ENCODE measurements at regions not wholly inside any gene's neighbourhood (a gene's known extent, or its start where the extent isn't known, plus 50 kb on each side); places are given as distances from the start of the nearest gene placed in this dataset.

DNA sequence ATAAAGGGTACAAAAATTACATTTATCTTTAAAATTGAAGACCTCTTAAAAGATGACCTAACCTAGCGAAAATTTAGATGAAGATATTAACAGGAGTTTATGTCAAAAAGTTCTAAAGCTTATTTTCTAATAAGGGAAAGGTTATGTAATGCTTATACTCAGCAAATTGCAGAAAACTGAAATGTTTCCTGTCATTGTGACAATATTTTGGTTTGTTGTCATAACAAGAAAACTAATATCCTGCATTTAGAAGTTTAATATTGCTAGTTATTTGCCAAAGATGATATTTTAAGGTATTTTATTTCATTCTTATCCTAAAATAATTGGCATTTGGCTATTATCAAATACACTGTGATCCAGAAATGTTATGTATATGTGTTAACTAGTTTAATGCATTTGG is 294.5 kb downstream of the C3orf38 start:
- no peak for DNase-seq
- intact Hi-C loops (cut with DNase I) = no loop called here
- Histone ChIP-seq H3K4me1 (no peaks in the 10 kb centered on the region), H3K9me3 (no peaks in the 10 kb centered on the region), H3K4me3 (no peak overlapping the region), H3K36me3 (no peaks in the 10 kb centered on the region), H3K27ac (no peak overlapping the region), H3K27me3 (no peaks in the 10 kb centered on the region)
- no peak for TF ChIP-seq EP300 (IDR thresholded peaks at IDR 0.05)
- no peak for TF ChIP-seq CTCF (IDR thresholded peaks at IDR 0.05)
- TF ChIP-seq POLR2AphosphoS5 (IDR thresholded peaks at IDR 0.05) = no peak
- 72 to 85% methylated on average over 1 of the region's 1 CpG for WGBS, 2 donors

- 89 to 96% methylated on average over 4 of the region's 4 CpGs for WGBS, 2 donors
- H3K9me3 ChIP-seq = no peaks in the 10 kb centered on the region
- no peak for TF ChIP-seq EP300 (IDR thresholded peaks at IDR 0.05)
- TF ChIP-seq CTCF (IDR thresholded peaks at IDR 0.05) = no peak
- TF ChIP-seq POLR2A (IDR thresholded peaks at IDR 0.05) = no peak
- no peak for TF ChIP-seq POLR2AphosphoS5 (IDR thresholded peaks at IDR 0.05)
Observed at GRCh38 chr3:88452228-88452627, 302.5 kb downstream of the C3orf38 start.

DNA sequence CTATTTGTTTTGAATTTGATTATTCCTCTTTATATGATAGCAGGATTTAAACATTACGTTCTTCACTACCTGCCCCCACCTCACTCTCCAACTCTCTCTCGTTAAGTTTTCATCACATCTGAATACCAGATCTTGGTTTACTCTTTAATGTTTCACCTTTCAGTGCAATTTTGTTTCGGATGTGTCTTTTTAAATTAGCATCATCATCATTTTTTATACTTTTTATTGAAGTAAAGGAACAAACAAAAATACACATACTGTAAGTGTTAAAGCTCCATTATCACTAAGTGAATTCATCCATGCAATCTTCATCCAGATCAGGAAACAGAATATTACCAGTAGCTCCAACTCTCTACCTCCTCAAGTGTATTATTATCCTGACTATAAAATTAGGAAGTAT is 310.6 kb downstream of the C3orf38 start:
- 83 to 88% methylated on average over 3 of the region's 3 CpGs for WGBS, 2 donors
- Histone ChIP-seq H3K36me3 (no peaks in the 10 kb centered on the region), H3K9me3 (no peaks in the 10 kb centered on the region), H3K27ac (no peak overlapping the region), H3K4me3 (no peak overlapping the region), H3K27me3 (no peaks in the 10 kb centered on the region), H3K4me1 (no peaks in the 10 kb centered on the region)
- no peak for TF ChIP-seq POLR2A (IDR thresholded peaks at IDR 0.05)
- TF ChIP-seq CTCF (IDR thresholded peaks at IDR 0.05) = no peak
- no peak for TF ChIP-seq EP300 (IDR thresholded peaks at IDR 0.05)
- no peak for TF ChIP-seq POLR2AphosphoS5 (IDR thresholded peaks at IDR 0.05)
- intact Hi-C loops (cut with DNase I) = no loop called here
- no peak for DNase-seq

More at GRCh38 chr3:88452228-88452627, 302.5 kb downstream of the C3orf38 start:
- Histone ChIP-seq H3K27ac (no peak overlapping the region), H3K36me3 (no peaks in the 10 kb centered on the region), H3K27me3 (no peaks in the 10 kb centered on the region), H3K4me1 (no peaks in the 10 kb centered on the region), H3K4me3 (no peak overlapping the region)
- intact Hi-C loops (cut with DNase I) = no loop called here
- DNase-seq = no peak

GRCh38 chr3:88462230-88462629 is 312.5 kb downstream of the C3orf38 start:
- no peak overlapping the region for H3K4me3 ChIP-seq
- H3K4me1 ChIP-seq = no peaks in the 10 kb centered on the region
- intact Hi-C loops (cut with DNase I) = no loop called here
- no peaks in the 10 kb centered on the region for H3K36me3 ChIP-seq
- no peak for TF ChIP-seq POLR2A (IDR thresholded peaks at IDR 0.05)
- TF ChIP-seq CTCF (IDR thresholded peaks at IDR 0.05) = no peak
- TF ChIP-seq POLR2AphosphoS5 (IDR thresholded peaks at IDR 0.05) = no peak
- TF ChIP-seq EP300 (IDR thresholded peaks at IDR 0.05) = no peak
- H3K27ac ChIP-seq = no peak overlapping the region
- H3K9me3 ChIP-seq = no peaks in the 10 kb centered on the region
- DNase-seq = no peak
- no peaks in the 10 kb centered on the region for H3K27me3 ChIP-seq

GRCh38 chr3:88467191-88467590 is 317.4 kb downstream of the C3orf38 start:
- no peak for DNase-seq
- Histone ChIP-seq H3K9me3 (no peaks in the 10 kb centered on the region), H3K4me3 (no peak overlapping the region), H3K36me3 (no peaks in the 10 kb centered on the region), H3K27me3 (no peaks in the 10 kb centered on the region), H3K4me1 (no peaks in the 10 kb centered on the region), H3K27ac (no peak overlapping the region)
- TF ChIP-seq POLR2A (IDR thresholded peaks at IDR 0.05) (no peak), POLR2AphosphoS5 (IDR thresholded peaks at IDR 0.05) (no peak), EP300 (IDR thresholded peaks at IDR 0.05) (no peak), CTCF (IDR thresholded peaks at IDR 0.05) (no peak)
- intact Hi-C loops (cut with DNase I) = no loop called here
- WGBS, 2 donors = 76 to 87% methylated on average over 5 of the region's 5 CpGs
